Testis (tissue), 2 donors: ENCODE measurements at regions not wholly inside any gene's neighbourhood (a gene's known extent, or its start where the extent isn't known, plus 50 kb on each side); places are given as distances from the start of the nearest gene placed in this dataset.

Source experiments
- CTCF ChIP-seq, 3 experiments: fragments of 450-650 bp in 2 of 3; fragments of 200-600 bp in 1 of 3; sonication (generic) in 1 of 3; IDR thresholded peaks; one replicate each; pipeline ENCODE4 v1.5.1; 2016 to 2019; ENCODE audit warnings: antibody characterized with exemption in 3 of 3, mild to moderate bottlenecking in 2 of 3, moderate library complexity in 1 of 3
- POLR2A ChIP-seq: fragments of 450-650 bp; IDR thresholded peaks from one replicate; pipeline ENCODE4 v1.6.1; 2017; ENCODE audit warnings: antibody characterized with exemption, mild to moderate bottlenecking, moderate library complexity

DNA sequence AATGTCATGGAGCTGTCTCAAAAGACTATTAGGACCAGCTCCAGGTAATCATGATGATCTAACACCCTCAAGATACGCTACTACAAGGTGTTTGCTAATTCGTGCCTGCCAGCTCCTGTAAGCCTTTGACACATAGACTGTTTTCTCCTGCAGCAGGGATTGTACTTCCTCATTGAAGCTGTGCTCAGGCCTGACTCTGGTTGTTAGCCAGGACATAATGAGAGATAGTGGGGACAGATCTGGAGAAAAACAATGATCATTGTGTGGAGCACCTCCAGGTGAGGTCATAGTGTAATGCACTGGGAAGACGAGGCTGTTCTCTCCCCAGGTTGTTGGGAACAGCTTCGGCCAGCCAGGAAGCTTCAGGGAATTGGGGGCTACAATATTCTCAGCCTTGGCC is 94.6 kb downstream of the SETD4 start:
- TF ChIP-seq POLR2A (no peak), CTCF (IDR thresholded peaks at IDR 0.05) (no peak)
